RWPE2 (cell line): ENCODE measurements at regions not wholly inside any gene's neighbourhood (a gene's known extent, or its start where the extent isn't known, plus 50 kb on each side); places are given as distances from the start of the nearest gene placed in this dataset.
A peak's percentile ranks its signal among the peaks of the same experiment; 100 is the strongest.

ENCODE experiments used
- ATAC-seq: fragments of 200-7000 bp; cut with Tn5 transposase; 3 replicates; pipeline ENCODE4 v1.9.1; 2021; ENCODE audit warnings: low read depth
- DNase-seq: peaks from one replicate; pipeline ENCODE4 v3.0.0-alpha.2; 2020; ENCODE audit warnings: low spot score
- H3K27ac ChIP-seq: fragments of 450-650 bp; 2 replicates; pipeline ENCODE4 v1.5.1; 2017; ENCODE audit warnings: mild to moderate bottlenecking; ENCODE audit not compliant: poor library complexity, severe bottlenecking
- H3K27me3 ChIP-seq: fragments of 250-450 bp; sonication (Bioruptor Pico); 2 replicates; pipeline ENCODE4 v1.5.1; 2021; ENCODE audit warnings: mild to moderate bottlenecking, moderate library complexity; ENCODE audit not compliant: insufficient read depth, poor library complexity, severe bottlenecking
- H3K36me3 ChIP-seq: fragments of 250-450 bp; sonication (Bioruptor Pico); 2 replicates; pipeline ENCODE4 v1.5.1; 2020; ENCODE audit warnings: low read depth, mild to moderate bottlenecking, moderate library complexity
- H3K4me1 ChIP-seq: fragments of 250-450 bp; sonication (Bioruptor Pico); 2 replicates; pipeline ENCODE4 v1.5.1; 2021; ENCODE audit warnings: mild to moderate bottlenecking, moderate library complexity; ENCODE audit not compliant: insufficient read depth, poor library complexity, severe bottlenecking
- H3K4me3 ChIP-seq: fragments of 250-450 bp; sonication (Bioruptor Pico); 2 replicates; pipeline ENCODE4 v1.5.1; 2021; ENCODE audit warnings: mild to moderate bottlenecking, moderate library complexity; ENCODE audit not compliant: severe bottlenecking
- H3K9me3 ChIP-seq: fragments of 250-450 bp; sonication (Bioruptor Pico); 2 replicates; pipeline ENCODE4 v1.5.1; 2021; ENCODE audit warnings: mild to moderate bottlenecking, moderate library complexity; ENCODE audit not compliant: severe bottlenecking
- TF ChIP-seq, protein P1 (sequence below): fragments of 450-650 bp; IDR thresholded peaks from one replicate; pipeline ENCODE4 v1.5.1; 2017; ENCODE audit warnings: mild to moderate bottlenecking, moderate library complexity; ENCODE audit not compliant: poor library complexity, severe bottlenecking

DNA sequence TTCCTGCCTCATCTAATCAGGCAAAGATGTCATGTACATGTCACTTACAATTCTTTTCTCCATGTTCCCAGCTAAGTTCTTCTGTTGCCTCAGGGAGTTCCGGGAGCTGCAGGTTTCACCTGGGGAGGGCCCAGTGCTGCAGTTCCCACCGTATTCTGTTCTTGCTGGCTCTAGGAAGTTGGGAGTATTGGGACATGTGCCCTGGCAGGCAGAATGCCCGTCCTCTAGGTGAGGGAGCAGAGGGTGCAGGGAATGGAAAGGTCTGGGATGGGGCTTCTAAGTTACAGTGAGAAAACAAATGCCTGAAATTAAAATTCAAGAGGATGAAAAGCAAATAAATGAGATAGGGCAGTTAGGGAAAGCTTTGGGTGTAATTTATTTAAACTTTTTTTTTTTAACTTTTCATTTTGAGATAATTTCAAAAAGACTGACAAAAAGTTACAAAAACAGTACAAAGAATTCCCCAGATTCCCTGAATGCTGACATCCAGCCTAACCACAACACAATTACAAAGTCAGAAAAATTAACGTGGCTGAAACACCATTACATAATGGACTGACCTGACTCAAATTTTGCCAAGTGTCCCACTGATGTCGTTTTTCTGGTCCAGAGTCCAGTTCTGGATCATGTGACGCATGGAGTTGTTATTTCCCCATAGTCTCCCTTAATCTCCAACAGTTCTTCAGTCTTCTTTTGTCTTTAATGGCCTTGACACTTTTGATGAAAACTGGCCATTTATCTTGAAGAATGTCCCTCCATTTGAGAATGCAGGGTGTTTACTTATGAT, 187.2 kb upstream of the MYL2 start:
- no peak overlapping the region for H3K4me3 ChIP-seq
- H3K27ac ChIP-seq = no peak overlapping the region
- H3K27me3 ChIP-seq = no peaks in the 10 kb centered on the region
- H3K9me3 ChIP-seq = no peaks in the 10 kb centered on the region
- ATAC-seq = no peak
- H3K36me3 ChIP-seq = no peaks in the 10 kb centered on the region
- TF ChIP-seq, protein P1, sequence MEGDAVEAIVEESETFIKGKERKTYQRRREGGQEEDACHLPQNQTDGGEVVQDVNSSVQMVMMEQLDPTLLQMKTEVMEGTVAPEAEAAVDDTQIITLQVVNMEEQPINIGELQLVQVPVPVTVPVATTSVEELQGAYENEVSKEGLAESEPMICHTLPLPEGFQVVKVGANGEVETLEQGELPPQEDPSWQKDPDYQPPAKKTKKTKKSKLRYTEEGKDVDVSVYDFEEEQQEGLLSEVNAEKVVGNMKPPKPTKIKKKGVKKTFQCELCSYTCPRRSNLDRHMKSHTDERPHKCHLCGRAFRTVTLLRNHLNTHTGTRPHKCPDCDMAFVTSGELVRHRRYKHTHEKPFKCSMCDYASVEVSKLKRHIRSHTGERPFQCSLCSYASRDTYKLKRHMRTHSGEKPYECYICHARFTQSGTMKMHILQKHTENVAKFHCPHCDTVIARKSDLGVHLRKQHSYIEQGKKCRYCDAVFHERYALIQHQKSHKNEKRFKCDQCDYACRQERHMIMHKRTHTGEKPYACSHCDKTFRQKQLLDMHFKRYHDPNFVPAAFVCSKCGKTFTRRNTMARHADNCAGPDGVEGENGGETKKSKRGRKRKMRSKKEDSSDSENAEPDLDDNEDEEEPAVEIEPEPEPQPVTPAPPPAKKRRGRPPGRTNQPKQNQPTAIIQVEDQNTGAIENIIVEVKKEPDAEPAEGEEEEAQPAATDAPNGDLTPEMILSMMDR = no peak
- no peak for DNase-seq
- H3K4me1 ChIP-seq = peaks cover 2% of the 10 kb centered on the region

DNA sequence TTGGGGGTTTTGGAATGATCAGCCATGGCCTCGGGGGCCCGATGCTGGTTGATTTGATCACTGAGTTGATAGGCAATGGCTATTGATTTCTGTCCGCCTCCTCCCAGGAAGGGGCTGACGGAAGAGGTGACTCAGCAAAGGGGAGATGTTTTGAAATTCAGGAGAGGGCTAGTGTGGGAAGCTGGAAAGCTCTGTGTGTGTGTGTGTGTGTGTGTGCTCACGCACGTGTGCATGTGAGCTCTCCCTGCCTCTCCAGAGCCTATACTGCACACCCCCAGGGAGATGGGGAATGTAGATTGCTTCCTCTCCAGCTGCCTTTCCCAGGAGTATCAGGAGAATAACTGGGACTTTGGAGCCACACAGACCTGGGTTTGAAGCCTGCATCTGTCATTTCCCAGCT, 184.9 kb upstream of the MYL2 start:
- no peak overlapping the region for H3K4me3 ChIP-seq
- H3K9me3 ChIP-seq = no peaks in the 10 kb centered on the region
- DNase-seq (no peak), ATAC-seq (no peak)
- no peaks in the 10 kb centered on the region for H3K27me3 ChIP-seq
- peaks cover 13% of the 10 kb centered on the region for H3K4me1 ChIP-seq
- H3K36me3 ChIP-seq = no peaks in the 10 kb centered on the region
- TF ChIP-seq, protein P1 = no peak
- no peak overlapping the region for H3K27ac ChIP-seq

DNA sequence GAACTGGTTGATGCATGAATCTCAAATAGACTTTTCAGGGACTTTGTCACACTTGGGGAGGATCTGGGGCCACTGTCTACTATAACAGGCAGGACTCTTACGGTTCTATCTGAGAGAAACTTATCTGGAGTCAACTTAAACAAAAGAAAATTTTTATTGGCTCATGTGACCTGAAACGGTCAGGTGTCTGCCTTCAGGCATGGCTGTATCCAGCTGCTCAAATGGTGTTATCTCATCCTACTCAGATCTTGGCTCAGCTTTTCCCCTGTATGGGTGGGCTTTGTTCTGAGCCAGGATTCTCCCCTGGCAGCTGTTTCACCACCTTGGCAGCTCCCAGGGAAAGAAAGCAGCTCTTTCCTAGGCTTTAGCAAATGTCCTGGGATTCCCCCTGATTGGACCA, 183.2 kb upstream of the MYL2 start:
- Histone ChIP-seq H3K4me1 (peaks cover 13% of the 10 kb centered on the region), H3K4me3 (no peak overlapping the region), H3K27me3 (no peaks in the 10 kb centered on the region), H3K9me3 (no peaks in the 10 kb centered on the region), H3K36me3 (no peaks in the 10 kb centered on the region), H3K27ac (no peak overlapping the region)
- no peak for ATAC-seq
- DNase-seq = no peak
- TF ChIP-seq, protein P1 = no peak

DNA sequence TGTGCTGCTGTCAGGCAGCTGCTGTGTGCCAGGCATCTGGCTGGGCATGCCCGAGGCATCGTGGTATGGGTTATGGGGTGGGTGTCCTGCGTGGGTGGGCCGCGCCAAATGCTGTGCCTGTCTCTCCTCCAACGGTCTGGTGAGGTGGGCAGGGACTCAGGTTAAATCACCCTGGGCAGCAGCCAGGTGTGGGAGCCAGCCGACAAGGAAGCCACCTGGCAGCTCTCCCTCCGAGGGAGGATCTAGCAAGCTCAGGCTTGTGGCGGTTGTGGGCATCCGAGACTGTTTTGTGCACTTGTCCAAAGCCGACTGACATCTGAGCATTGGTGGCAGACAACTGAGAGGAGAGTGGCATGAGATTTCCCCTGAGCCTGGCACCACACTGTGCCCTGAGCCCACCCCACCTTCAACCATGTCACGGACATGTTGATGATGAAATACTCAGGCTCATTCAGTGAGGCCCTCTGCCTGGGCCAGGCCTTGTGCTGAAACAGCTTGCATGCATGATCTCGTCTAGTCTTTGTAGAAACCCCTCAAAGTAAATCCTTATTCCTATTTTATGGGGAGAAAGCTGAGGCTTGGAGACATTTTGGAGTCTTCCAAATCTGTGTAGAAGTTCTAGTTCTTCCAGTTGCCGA, 181.8 kb upstream of the MYL2 start:
- TF ChIP-seq, protein P1 = no peak
- no peaks in the 10 kb centered on the region for H3K9me3 ChIP-seq
- no peak overlapping the region for H3K4me3 ChIP-seq
- ATAC-seq (peak; percentile 91), DNase-seq (peak; percentile 82)
- no peaks in the 10 kb centered on the region for H3K36me3 ChIP-seq
- peaks cover 13% of the 10 kb centered on the region for H3K4me1 ChIP-seq
- no peaks in the 10 kb centered on the region for H3K27me3 ChIP-seq
- H3K27ac ChIP-seq = peak overlapping the region; percentile 19

DNA sequence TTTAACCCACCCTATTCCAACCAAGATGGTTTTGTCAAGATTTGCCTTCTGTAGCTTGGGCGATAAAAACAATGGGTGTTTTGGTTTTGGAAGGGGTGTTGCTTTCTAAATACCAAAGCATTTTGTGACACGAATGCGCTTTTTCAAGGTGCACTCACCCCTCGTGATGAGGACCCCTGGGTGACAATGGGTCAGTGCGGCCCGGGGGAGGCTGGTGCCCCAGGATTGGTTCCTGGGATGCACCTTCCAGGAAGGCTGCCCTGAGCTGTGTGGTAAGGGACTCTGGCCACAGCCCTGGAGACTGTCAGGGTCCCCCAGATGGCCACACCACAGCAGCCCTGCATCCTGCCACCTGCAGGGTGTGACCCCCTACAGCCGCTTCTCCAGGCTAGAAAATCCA, 180.6 kb upstream of the MYL2 start:
- peaks cover 13% of the 10 kb centered on the region for H3K4me1 ChIP-seq
- no peak overlapping the region for H3K4me3 ChIP-seq
- no peaks in the 10 kb centered on the region for H3K27me3 ChIP-seq
- no peak for DNase-seq
- H3K27ac ChIP-seq = peak overlapping the region; percentile 19
- no peak for ATAC-seq
- no peaks in the 10 kb centered on the region for H3K36me3 ChIP-seq
- TF ChIP-seq, protein P1 = no peak
- H3K9me3 ChIP-seq = no peaks in the 10 kb centered on the region
